Suprapubic skin (tissue), 4 donors: ENCODE measurements at regions not wholly inside any gene's neighbourhood (a gene's known extent, or its start where the extent isn't known, plus 50 kb on each side); places are given as distances from the start of the nearest gene placed in this dataset.

ENCODE experiments used
- EP300 ChIP-seq: sonication (generic); formaldehyde crosslinking; IDR thresholded peaks from one replicate; pipeline ENCODE4 v1.6.1; 2017; ENCODE audit warnings: antibody characterized with exemption
- POLR2A ChIP-seq, 2 donors: fragments of 450-650 bp; IDR thresholded peaks; one replicate each; pipeline ENCODE4 v1.6.1; 2017; ENCODE audit warnings: antibody characterized with exemption in 2 of 2, mild to moderate bottlenecking in 2 of 2, moderate library complexity in 2 of 2
- POLR2AphosphoS5 ChIP-seq, 3 donors: sonication (generic); formaldehyde crosslinking; IDR thresholded peaks; one replicate each; pipeline ENCODE4 v1.6.1; 2017; ENCODE audit warnings: antibody characterized with exemption in 3 of 3
- TF ChIP-seq, protein P1 (sequence below), 2 donors: fragments of 200-600 bp in 1 of 2; fragments of 450-650 bp in 1 of 2; sonication (generic) in 1 of 2; IDR thresholded peaks; one replicate each; pipeline ENCODE4 v1.5.1; 2016 to 2019; ENCODE audit warnings: antibody characterized with exemption in 2 of 2, mild to moderate bottlenecking in 1 of 2, moderate library complexity in 1 of 2

DNA sequence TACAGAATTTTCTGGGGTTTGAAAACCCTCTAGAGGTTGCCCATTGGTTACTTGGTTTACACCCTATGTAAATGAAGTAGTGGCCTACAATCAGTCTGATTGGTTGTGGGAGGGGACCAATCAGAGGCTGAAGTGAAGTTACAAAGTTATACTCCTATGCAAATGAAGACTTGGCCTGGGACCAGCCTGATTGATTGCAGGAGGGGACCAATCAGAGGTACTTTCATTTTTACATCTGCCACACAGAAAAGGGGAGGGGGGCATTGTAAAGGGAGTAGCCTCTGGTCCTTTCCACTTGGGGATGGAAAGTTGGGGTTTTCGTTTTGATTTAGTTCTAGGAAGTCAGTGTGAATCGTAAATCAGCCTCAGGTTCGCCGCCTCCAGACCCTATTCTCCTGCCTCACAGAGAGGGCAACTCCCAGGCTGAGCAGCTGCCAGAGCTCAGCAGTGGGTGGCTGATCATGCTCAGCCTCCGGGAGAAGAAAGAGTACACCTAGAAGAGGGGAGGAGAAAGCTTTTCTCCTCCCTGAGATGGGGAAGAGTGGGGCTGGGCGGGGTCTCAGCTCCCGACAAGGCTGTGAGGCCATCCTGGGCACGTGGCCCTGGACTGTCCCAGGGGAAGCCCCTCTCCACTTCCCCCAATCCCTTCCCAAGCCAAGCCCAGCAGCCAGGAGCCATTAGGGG lies 372.5 kb downstream of the GALR1 start:
- TF ChIP-seq POLR2AphosphoS5 (IDR thresholded peaks at IDR 0.05) (no peak), EP300 (no peak), POLR2A (IDR thresholded peaks at IDR 0.05) (no peak)
- TF ChIP-seq, protein P1, sequence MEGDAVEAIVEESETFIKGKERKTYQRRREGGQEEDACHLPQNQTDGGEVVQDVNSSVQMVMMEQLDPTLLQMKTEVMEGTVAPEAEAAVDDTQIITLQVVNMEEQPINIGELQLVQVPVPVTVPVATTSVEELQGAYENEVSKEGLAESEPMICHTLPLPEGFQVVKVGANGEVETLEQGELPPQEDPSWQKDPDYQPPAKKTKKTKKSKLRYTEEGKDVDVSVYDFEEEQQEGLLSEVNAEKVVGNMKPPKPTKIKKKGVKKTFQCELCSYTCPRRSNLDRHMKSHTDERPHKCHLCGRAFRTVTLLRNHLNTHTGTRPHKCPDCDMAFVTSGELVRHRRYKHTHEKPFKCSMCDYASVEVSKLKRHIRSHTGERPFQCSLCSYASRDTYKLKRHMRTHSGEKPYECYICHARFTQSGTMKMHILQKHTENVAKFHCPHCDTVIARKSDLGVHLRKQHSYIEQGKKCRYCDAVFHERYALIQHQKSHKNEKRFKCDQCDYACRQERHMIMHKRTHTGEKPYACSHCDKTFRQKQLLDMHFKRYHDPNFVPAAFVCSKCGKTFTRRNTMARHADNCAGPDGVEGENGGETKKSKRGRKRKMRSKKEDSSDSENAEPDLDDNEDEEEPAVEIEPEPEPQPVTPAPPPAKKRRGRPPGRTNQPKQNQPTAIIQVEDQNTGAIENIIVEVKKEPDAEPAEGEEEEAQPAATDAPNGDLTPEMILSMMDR (IDR thresholded peaks at IDR 0.05) = no peak
